ENCODE measurements at regions not wholly inside any gene's neighbourhood (a gene's known extent, or its start where the extent isn't known, plus 50 kb on each side); places are given as distances from the start of the nearest gene placed in this dataset.

GRCh38 chr1:67956116-67956515 lies 94.3 kb downstream of the DIRAS3 start:
- no peak for DNase-seq (ENCODE audit: low spot score in 2 of 2)
- H3K4me3 ChIP-seq: no peak overlapping the region
- TF ChIP-seq CTCF (IDR thresholded peaks at IDR 0.05): no peak
- H3K27me3 ChIP-seq: no peaks in the 10 kb centered on the region
- H3K36me3 ChIP-seq: no peaks in the 10 kb centered on the region
- no peaks in the 10 kb centered on the region for H3K9me3 ChIP-seq
- no peaks in the 10 kb centered on the region for H3K4me1 ChIP-seq
- intact Hi-C loops (cut with DNase I): no loop called here
- H3K27ac ChIP-seq: no peak overlapping the region

- Histone ChIP-seq H3K27ac (no peak overlapping the region), H3K36me3 (no peaks in the 10 kb centered on the region), H3K4me1 (no peaks in the 10 kb centered on the region), H3K9me3 (no peaks in the 10 kb centered on the region), H3K27me3 (no peaks in the 10 kb centered on the region), H3K4me3 (no peak overlapping the region)
- intact Hi-C loops (cut with DNase I): no loop called here
- TF ChIP-seq CTCF (IDR thresholded peaks at IDR 0.05): no peak
- no peak for DNase-seq (ENCODE audit: low spot score in 2 of 2)
Observed at GRCh38 chr1:67955591-67955990, 94.8 kb downstream of the DIRAS3 start.

GRCh38 chr1:67953301-67953700 lies 97.1 kb downstream of the DIRAS3 start:
- intact Hi-C loops (cut with DNase I): no loop called here
- H3K4me1 ChIP-seq: no peaks in the 10 kb centered on the region
- H3K4me3 ChIP-seq: no peak overlapping the region
- H3K27me3 ChIP-seq: no peaks in the 10 kb centered on the region
- no peaks in the 10 kb centered on the region for H3K9me3 ChIP-seq
- DNase-seq (ENCODE audit: low spot score in 2 of 2): no peak
- TF ChIP-seq CTCF (IDR thresholded peaks at IDR 0.05): no peak
- no peak overlapping the region for H3K27ac ChIP-seq
- no peaks in the 10 kb centered on the region for H3K36me3 ChIP-seq

- DNase-seq (ENCODE audit: low spot score in 2 of 2): no peak
- no peaks in the 10 kb centered on the region for H3K27me3 ChIP-seq
- no peaks in the 10 kb centered on the region for H3K9me3 ChIP-seq
- H3K36me3 ChIP-seq: no peaks in the 10 kb centered on the region
- TF ChIP-seq CTCF (IDR thresholded peaks at IDR 0.05): no peak
- no peak overlapping the region for H3K4me3 ChIP-seq
- H3K4me1 ChIP-seq: no peaks in the 10 kb centered on the region
- intact Hi-C loops (cut with DNase I): no loop called here
- no peak overlapping the region for H3K27ac ChIP-seq
Observed at GRCh38 chr1:67952071-67952470, 98.4 kb downstream of the DIRAS3 start.

- TF ChIP-seq CTCF (IDR thresholded peaks at IDR 0.05): no peak
- no peaks in the 10 kb centered on the region for H3K4me1 ChIP-seq
Observed at GRCh38 chr1:67951014-67951413, 99.4 kb downstream of the DIRAS3 start.

More at GRCh38 chr1:67951014-67951413, 99.4 kb downstream of the DIRAS3 start:
- H3K4me3 ChIP-seq: no peak overlapping the region
- no peaks in the 10 kb centered on the region for H3K27me3 ChIP-seq
- H3K9me3 ChIP-seq: no peaks in the 10 kb centered on the region
- H3K27ac ChIP-seq: no peak overlapping the region
- intact Hi-C loops (cut with DNase I): no loop called here
- no peaks in the 10 kb centered on the region for H3K36me3 ChIP-seq
- no peak for DNase-seq (ENCODE audit: low spot score in 2 of 2)

Measured in ascending aorta (tissue), 2 donors.